ENCODE measurements at regions not wholly inside any gene's neighbourhood (a gene's known extent, or its start where the extent isn't known, plus 50 kb on each side); places are given as distances from the start of the nearest gene placed in this dataset.
"Not testable (repeated sequence)": the region's sequence is repeated elsewhere in the genome, so short reads cannot be mapped to it uniquely, and the experiment has no call there.

- H3K27ac ChIP-seq: no peak overlapping the region
- 66 to 84% (median 75%) methylated on average over 3 of the region's 3 CpGs for WGBS, 4 donors
Observed at GRCh38 chr7:36064676-36065075, 88.4 kb upstream of the EEPD1 start.

GRCh38 chr7:36065563-36066342 lies 87.3 kb upstream of the EEPD1 start:
- WGBS, 4 donors: 91 to 96% (median 95%) methylated on average over 10 of the region's 10 CpGs
- ATAC-seq; DNase-seq; H3K9me3 ChIP-seq; H3K27me3 ChIP-seq; H3K36me3 ChIP-seq; intact Hi-C loops (cut with DNase I); H3K27ac ChIP-seq; H3K4me3 ChIP-seq: not testable (repeated sequence)
- peaks cover 0 to 12% (median 0%) of the 10 kb centered on the region in 12 donors for H3K4me1 ChIP-seq

More at GRCh38 chr7:36064676-36065075, 88.4 kb upstream of the EEPD1 start:
- Histone ChIP-seq H3K4me3 (no peak overlapping the region), H3K9me3 (no peaks in the 10 kb centered on the region), H3K36me3 (no peaks in the 10 kb centered on the region), H3K27me3 (no peaks in the 10 kb centered on the region), H3K4me1 (peaks cover 0 to 6% (median 0%) of the 10 kb centered on the region in 12 donors)
- intact Hi-C loops (cut with DNase I): no loop called here
- no peak for TF ChIP-seq POLR2A (IDR thresholded peaks at IDR 0.05)
- TF ChIP-seq, protein P1, sequence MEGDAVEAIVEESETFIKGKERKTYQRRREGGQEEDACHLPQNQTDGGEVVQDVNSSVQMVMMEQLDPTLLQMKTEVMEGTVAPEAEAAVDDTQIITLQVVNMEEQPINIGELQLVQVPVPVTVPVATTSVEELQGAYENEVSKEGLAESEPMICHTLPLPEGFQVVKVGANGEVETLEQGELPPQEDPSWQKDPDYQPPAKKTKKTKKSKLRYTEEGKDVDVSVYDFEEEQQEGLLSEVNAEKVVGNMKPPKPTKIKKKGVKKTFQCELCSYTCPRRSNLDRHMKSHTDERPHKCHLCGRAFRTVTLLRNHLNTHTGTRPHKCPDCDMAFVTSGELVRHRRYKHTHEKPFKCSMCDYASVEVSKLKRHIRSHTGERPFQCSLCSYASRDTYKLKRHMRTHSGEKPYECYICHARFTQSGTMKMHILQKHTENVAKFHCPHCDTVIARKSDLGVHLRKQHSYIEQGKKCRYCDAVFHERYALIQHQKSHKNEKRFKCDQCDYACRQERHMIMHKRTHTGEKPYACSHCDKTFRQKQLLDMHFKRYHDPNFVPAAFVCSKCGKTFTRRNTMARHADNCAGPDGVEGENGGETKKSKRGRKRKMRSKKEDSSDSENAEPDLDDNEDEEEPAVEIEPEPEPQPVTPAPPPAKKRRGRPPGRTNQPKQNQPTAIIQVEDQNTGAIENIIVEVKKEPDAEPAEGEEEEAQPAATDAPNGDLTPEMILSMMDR (IDR thresholded peaks at IDR 0.05): no peak
- DNase-seq: no peak
- no peak for ATAC-seq

- DNase-seq (no peak), ATAC-seq (no peak)
- intact Hi-C loops (cut with DNase I): no loop called here
- Histone ChIP-seq H3K4me3 (no peak overlapping the region), H3K27ac (no peak overlapping the region), H3K4me1 (peaks cover 0 to 12% (median 0%) of the 10 kb centered on the region in 12 donors), H3K36me3 (no peaks in the 10 kb centered on the region), H3K9me3 (no peaks in the 10 kb centered on the region), H3K27me3 (no peaks in the 10 kb centered on the region)
- TF ChIP-seq POLR2A (IDR thresholded peaks at IDR 0.05): no peak
- TF ChIP-seq, protein P1 (IDR thresholded peaks at IDR 0.05): no peak
- 94 to 96% (median 95%) methylated on average over 3 of the region's 3 CpGs for WGBS, 4 donors
Observed at GRCh38 chr7:36066343-36066664, 86.8 kb upstream of the EEPD1 start.

GRCh38 chr7:36070230-36070629 lies 82.8 kb upstream of the EEPD1 start:
- ATAC-seq: no peak
- no peak for DNase-seq
- Histone ChIP-seq H3K9me3 (no peaks in the 10 kb centered on the region), H3K36me3 (no peaks in the 10 kb centered on the region), H3K4me3 (no peak overlapping the region), H3K27me3 (no peaks in the 10 kb centered on the region), H3K27ac (peak overlapping the region in 2 of 12 donors; percentile 24), H3K4me1 (peaks cover 0 to 10% (median 0%) of the 10 kb centered on the region in 12 donors)
- TF ChIP-seq, protein P1 (IDR thresholded peaks at IDR 0.05): no peak
- TF ChIP-seq POLR2A (IDR thresholded peaks at IDR 0.05): no peak
- intact Hi-C loops (cut with DNase I): no loop called here
- 81 to 89% (median 85%) methylated on average over 8 of the region's 8 CpGs for WGBS, 4 donors

- DNase-seq (no peak), ATAC-seq (no peak)
- intact Hi-C loops (cut with DNase I): no loop called here
- H3K9me3 ChIP-seq: no peaks in the 10 kb centered on the region
- no peak overlapping the region for H3K4me3 ChIP-seq
- H3K4me1 ChIP-seq: peaks cover 0 to 23% (median 2%) of the 10 kb centered on the region in 12 donors
- H3K36me3 ChIP-seq: no peaks in the 10 kb centered on the region
- WGBS, 4 donors: 98 to 100% (median 100%) methylated on average over 1 of the region's 1 CpG
- no peak overlapping the region for H3K27ac ChIP-seq
- TF ChIP-seq, protein P1 (IDR thresholded peaks at IDR 0.05): no peak
- TF ChIP-seq POLR2A (IDR thresholded peaks at IDR 0.05): no peak
- H3K27me3 ChIP-seq: no peaks in the 10 kb centered on the region
Observed at GRCh38 chr7:36071605-36072004, 81.4 kb upstream of the EEPD1 start.

All from heart left ventricle (tissue), 16 donors.